HG03460 (cell line): ENCODE measurements at regions not wholly inside any gene's neighbourhood (a gene's known extent, or its start where the extent isn't known, plus 50 kb on each side); places are given as distances from the start of the nearest gene placed in this dataset.
"Not testable (repeated sequence)": the region's sequence is repeated elsewhere in the genome, so short reads cannot be mapped to it uniquely, and the experiment has no call there.

Experiments
- ATAC-seq: cut with Tn5 transposase; IDR thresholded peaks from one replicate; pipeline ENCODE4 v1.9.1; 2021; ENCODE audit not compliant: unreplicated experiment

GRCh38 chr17:71055128-71055527 lies 885.8 kb downstream of the KCNJ2 start:
- no peak for ATAC-seq

- no peak for ATAC-seq
These were observed 888.1 kb downstream of the KCNJ2 start for GRCh38 chr17:71057448-71057847.

GRCh38 chr17:71057938-71058337 lies 888.6 kb downstream of the KCNJ2 start:
- ATAC-seq: no peak

GRCh38 chr17:71063127-71063526 lies 893.8 kb downstream of the KCNJ2 start:
- ATAC-seq: no peak

- ATAC-seq: no peak
These were observed 894.2 kb downstream of the KCNJ2 start for GRCh38 chr17:71063559-71063958.

- ATAC-seq: no peak
These were observed 898.5 kb downstream of the KCNJ2 start for GRCh38 chr17:71067669-71068407.

GRCh38 chr17:71068408-71068750 lies 899.0 kb downstream of the KCNJ2 start:
- ATAC-seq: no peak

GRCh38 chr17:71071041-71071440 lies 901.7 kb downstream of the KCNJ2 start:
- ATAC-seq: no peak

GRCh38 chr17:71071837-71072236 lies 902.5 kb downstream of the KCNJ2 start:
- ATAC-seq: no peak

- no peak for ATAC-seq
These were observed 911.6 kb downstream of the KCNJ2 start for GRCh38 chr17:71080937-71081336.

GRCh38 chr17:71081666-71082065 lies 912.3 kb downstream of the KCNJ2 start:
- ATAC-seq: no peak

GRCh38 chr17:71084219-71084618 lies 914.9 kb downstream of the KCNJ2 start:
- ATAC-seq: no peak

- ATAC-seq: no peak
These were observed 915.5 kb downstream of the KCNJ2 start for GRCh38 chr17:71084838-71085237.

GRCh38 chr17:71085238-71086033 lies 916.1 kb downstream of the KCNJ2 start:
- ATAC-seq: no peak

- ATAC-seq: no peak
These were observed 920.1 kb downstream of the KCNJ2 start for GRCh38 chr17:71089431-71089830.

- no peak for ATAC-seq
These were observed 928.7 kb downstream of the KCNJ2 start for GRCh38 chr17:71098071-71098470.

GRCh38 chr17:71099003-71099714 lies 929.8 kb downstream of the KCNJ2 start:
- ATAC-seq: no peak

GRCh38 chr17:71102777-71103176 lies 933.4 kb downstream of the KCNJ2 start:
- no peak for ATAC-seq

GRCh38 chr17:71104225-71104624 lies 934.9 kb downstream of the KCNJ2 start:
- no peak for ATAC-seq

GRCh38 chr17:71106056-71106455 lies 936.7 kb downstream of the KCNJ2 start:
- ATAC-seq: not testable (repeated sequence)

GRCh38 chr17:71107136-71107535 lies 937.8 kb downstream of the KCNJ2 start:
- ATAC-seq: no peak

GRCh38 chr17:71109697-71110096 lies 940.4 kb downstream of the KCNJ2 start:
- no peak for ATAC-seq
